ENCODE measurements at regions not wholly inside any gene's neighbourhood (a gene's known extent, or its start where the extent isn't known, plus 50 kb on each side); places are given as distances from the start of the nearest gene placed in this dataset.
"Not testable (repeated sequence)": the region's sequence is repeated elsewhere in the genome, so short reads cannot be mapped to it uniquely, and the experiment has no call there.

GRCh38 chr22:48404801-48405447 is 1422.7 kb downstream of the BRD1 start:
- DNase-seq, result no peak

GRCh38 chr22:48403521-48404403 is 1423.9 kb downstream of the BRD1 start:
- no peak for DNase-seq

GRCh38 chr22:48402591-48403031 is 1425.1 kb downstream of the BRD1 start:
- no peak for DNase-seq

- DNase-seq, result not testable (repeated sequence)
Measured at GRCh38 chr22:48401523-48401922, 1426.2 kb downstream of the BRD1 start.

- DNase-seq, result no peak
Measured at GRCh38 chr22:48398181-48398905, 1429.3 kb downstream of the BRD1 start.

GRCh38 chr22:48397531-48398180 is 1430.0 kb downstream of the BRD1 start:
- DNase-seq, result no peak

- no peak for DNase-seq
Measured at GRCh38 chr22:48396785-48397530, 1430.7 kb downstream of the BRD1 start.

GRCh38 chr22:48396091-48396784 is 1431.4 kb downstream of the BRD1 start:
- DNase-seq, result no peak

GRCh38 chr22:48395201-48395600 is 1432.5 kb downstream of the BRD1 start:
- DNase-seq, result no peak

- no peak for DNase-seq
Measured at GRCh38 chr22:48394787-48395186, 1432.9 kb downstream of the BRD1 start.

- DNase-seq, result no peak
Measured at GRCh38 chr22:48393885-48394284, 1433.8 kb downstream of the BRD1 start.

GRCh38 chr22:48393041-48393370 is 1434.7 kb downstream of the BRD1 start:
- DNase-seq, result no peak

- no peak for DNase-seq
Measured at GRCh38 chr22:48391820-48392219, 1435.9 kb downstream of the BRD1 start.

GRCh38 chr22:48391171-48391711 is 1436.4 kb downstream of the BRD1 start:
- DNase-seq, result no peak

GRCh38 chr22:48389916-48390315 is 1437.8 kb downstream of the BRD1 start:
- no peak for DNase-seq

GRCh38 chr22:48382197-48382596 is 1445.5 kb downstream of the BRD1 start:
- DNase-seq, result no peak

- no peak for DNase-seq
Measured at GRCh38 chr22:48380016-48380665, 1447.5 kb downstream of the BRD1 start.

GRCh38 chr22:48379371-48379770 is 1448.3 kb downstream of the BRD1 start:
- no peak for DNase-seq

GRCh38 chr22:48378673-48379072 is 1449.0 kb downstream of the BRD1 start:
- no peak for DNase-seq

- DNase-seq, result no peak
Measured at GRCh38 chr22:48376936-48377712, 1450.5 kb downstream of the BRD1 start.
